ENCODE measurements at regions not wholly inside any gene's neighbourhood (a gene's known extent, or its start where the extent isn't known, plus 50 kb on each side); places are given as distances from the start of the nearest gene placed in this dataset.

DNA sequence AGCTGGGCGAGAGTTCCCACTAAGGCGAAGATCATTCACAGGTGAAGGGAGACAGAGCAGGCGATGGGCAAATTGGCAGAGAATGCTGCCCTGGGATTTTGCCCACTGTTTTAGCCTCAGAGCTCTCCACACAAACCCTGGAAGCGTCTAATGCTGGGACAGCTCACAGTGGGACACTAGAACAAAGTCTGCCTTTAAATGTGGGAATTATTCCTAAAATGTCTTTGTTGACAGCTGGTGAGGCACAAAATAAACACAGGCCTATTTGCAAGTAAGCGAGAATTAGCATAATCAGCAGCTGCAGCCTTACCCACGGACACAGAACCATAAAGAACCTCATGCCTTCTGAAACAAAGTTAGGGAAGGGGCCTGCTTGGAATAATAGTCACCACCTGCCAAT, 824.5 kb downstream of the AACS start:
- no peak for DNase-seq (ENCODE audit: low spot score)
- no peak for ATAC-seq (ENCODE audit: insufficient number of reproducible peaks, low FRiP score, low read depth)
- Histone ChIP-seq H3K9me3 (no peaks in the 10 kb centered on the region), H3K4me3 (no peak overlapping the region), H3K36me3 (no peaks in the 10 kb centered on the region), H3K4me1 (ENCODE audit: control insufficient read depth in 1 of 2, low read depth in 2 of 2) (peaks cover 3 to 23% of the 10 kb centered on the region in 2 donors), H3K27ac (peak overlapping the region in 1 of 2 donors; percentile 39), H3K27me3 (replicated peaks; ENCODE audit: insufficient read depth) (no peaks in the 10 kb centered on the region)
- TF ChIP-seq, protein P1, sequence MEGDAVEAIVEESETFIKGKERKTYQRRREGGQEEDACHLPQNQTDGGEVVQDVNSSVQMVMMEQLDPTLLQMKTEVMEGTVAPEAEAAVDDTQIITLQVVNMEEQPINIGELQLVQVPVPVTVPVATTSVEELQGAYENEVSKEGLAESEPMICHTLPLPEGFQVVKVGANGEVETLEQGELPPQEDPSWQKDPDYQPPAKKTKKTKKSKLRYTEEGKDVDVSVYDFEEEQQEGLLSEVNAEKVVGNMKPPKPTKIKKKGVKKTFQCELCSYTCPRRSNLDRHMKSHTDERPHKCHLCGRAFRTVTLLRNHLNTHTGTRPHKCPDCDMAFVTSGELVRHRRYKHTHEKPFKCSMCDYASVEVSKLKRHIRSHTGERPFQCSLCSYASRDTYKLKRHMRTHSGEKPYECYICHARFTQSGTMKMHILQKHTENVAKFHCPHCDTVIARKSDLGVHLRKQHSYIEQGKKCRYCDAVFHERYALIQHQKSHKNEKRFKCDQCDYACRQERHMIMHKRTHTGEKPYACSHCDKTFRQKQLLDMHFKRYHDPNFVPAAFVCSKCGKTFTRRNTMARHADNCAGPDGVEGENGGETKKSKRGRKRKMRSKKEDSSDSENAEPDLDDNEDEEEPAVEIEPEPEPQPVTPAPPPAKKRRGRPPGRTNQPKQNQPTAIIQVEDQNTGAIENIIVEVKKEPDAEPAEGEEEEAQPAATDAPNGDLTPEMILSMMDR (IDR thresholded peaks at IDR 0.05), result no peak

DNA sequence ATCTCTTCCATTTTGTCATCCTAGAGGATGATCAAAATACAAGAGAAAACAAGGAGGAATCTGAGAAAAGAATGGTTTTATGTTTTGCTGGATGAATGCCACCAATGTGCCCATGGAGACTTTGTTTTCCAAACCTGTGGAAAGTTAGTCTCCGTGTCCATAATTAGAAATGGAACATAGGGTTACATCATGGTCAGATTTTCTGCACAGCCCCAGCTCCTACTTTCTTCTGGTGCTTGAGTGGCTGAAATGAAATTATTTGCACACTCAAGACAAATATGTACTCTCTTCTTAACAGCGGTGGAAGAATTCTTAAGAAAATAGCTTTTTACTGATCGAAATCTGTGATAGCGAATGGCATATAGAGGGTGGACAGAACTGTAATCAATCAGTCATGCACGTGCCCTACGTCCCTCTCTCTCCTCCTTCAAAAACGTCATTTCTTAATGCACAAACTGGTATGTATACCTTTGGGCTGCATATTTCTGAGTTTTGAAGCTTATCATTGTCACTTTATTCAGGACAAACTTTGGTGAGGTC, 825.2 kb downstream of the AACS start:
- Histone ChIP-seq H3K4me1 (ENCODE audit: control insufficient read depth in 1 of 2, low read depth in 2 of 2) (peaks cover 3 to 23% of the 10 kb centered on the region in 2 donors), H3K27me3 (replicated peaks; ENCODE audit: insufficient read depth) (no peaks in the 10 kb centered on the region), H3K27ac (peak overlapping the region in 1 of 2 donors; percentile 39), H3K36me3 (no peaks in the 10 kb centered on the region), H3K9me3 (no peaks in the 10 kb centered on the region), H3K4me3 (no peak overlapping the region)
- TF ChIP-seq, protein P1 (IDR thresholded peaks at IDR 0.05), result no peak
- no peak for DNase-seq (ENCODE audit: low spot score)
- ATAC-seq (ENCODE audit: insufficient number of reproducible peaks, low FRiP score, low read depth), result no peak

DNA sequence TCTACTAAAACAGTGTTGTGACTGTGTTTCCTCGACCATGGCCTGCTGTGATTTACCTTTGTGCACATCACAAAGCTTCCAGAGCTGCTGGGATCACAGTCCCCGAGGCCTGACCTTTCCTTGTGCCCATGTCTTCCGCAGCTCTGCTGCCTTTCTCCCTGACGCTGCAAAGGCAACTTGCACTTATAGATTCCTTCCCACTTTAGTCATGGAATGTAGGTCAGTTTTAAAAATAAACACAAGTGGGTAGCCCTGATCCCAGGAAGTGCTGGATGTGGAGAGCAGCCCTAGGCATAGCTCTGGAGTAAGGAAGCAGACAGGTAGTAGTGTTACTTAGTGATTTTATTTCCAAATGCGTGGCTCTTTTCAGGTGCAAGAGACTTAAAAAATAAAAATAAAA, 825.7 kb downstream of the AACS start:
- Histone ChIP-seq H3K36me3 (no peaks in the 10 kb centered on the region), H3K9me3 (no peaks in the 10 kb centered on the region), H3K27ac (peak overlapping the region; percentile 18 to 39), H3K27me3 (replicated peaks; ENCODE audit: insufficient read depth) (no peaks in the 10 kb centered on the region), H3K4me1 (ENCODE audit: control insufficient read depth in 1 of 2, low read depth in 2 of 2) (peaks cover 3 to 23% of the 10 kb centered on the region in 2 donors), H3K4me3 (peak overlapping the region; percentile 17)
- DNase-seq (ENCODE audit: low spot score) (no peak), ATAC-seq (ENCODE audit: insufficient number of reproducible peaks, low FRiP score, low read depth) (no peak)
- TF ChIP-seq, protein P1 (IDR thresholded peaks at IDR 0.05), result no peak

DNA sequence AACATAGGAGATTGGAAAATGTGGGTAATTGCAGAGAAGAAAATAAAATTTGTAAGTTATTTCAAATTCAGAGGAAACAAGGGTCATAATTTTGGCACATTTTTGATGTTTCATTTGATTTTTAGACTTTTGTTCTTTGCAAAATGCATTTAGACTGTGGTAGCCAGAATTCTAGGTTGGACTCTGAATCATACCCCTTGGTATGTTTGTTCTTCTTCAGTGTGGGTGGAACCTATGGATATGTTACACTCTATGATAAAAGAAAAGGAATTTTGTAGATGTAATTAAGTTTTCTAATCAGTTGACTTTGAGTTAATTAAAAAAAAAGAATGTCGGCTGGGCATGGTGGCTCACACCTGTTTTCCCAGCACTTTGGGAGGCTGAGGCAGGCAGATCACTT, 827.0 kb downstream of the AACS start:
- TF ChIP-seq, protein P1 (IDR thresholded peaks at IDR 0.05), result no peak
- H3K4me3 ChIP-seq, result no peak overlapping the region
- H3K4me1 ChIP-seq (ENCODE audit: control insufficient read depth in 1 of 2, low read depth in 2 of 2), result peaks cover 3 to 23% of the 10 kb centered on the region in 2 donors
- H3K9me3 ChIP-seq, result no peaks in the 10 kb centered on the region
- no peak overlapping the region for H3K27ac ChIP-seq
- ATAC-seq (ENCODE audit: insufficient number of reproducible peaks, low FRiP score, low read depth) (no peak), DNase-seq (ENCODE audit: low spot score) (no peak)
- H3K27me3 ChIP-seq (replicated peaks; ENCODE audit: insufficient read depth), result no peaks in the 10 kb centered on the region
- no peaks in the 10 kb centered on the region for H3K36me3 ChIP-seq

DNA sequence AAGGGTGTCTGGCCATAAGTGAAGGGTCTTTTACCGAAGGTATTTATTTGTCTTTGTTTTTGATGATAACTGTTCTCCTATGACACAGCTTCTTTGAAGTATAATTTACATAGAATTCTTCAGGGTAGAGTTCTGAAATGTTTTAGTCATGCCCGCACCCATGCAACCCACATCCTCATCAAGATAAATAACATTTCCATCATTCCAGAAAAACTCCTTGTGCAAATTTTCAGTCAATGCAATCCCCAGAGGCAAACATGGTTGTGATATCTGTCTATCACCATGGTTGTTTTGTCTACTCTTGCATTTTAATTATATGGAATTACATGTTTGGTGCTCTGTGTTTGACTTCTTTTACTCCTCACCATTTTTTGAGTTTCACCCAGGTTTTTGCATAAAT, 837.8 kb downstream of the AACS start:
- no peaks in the 10 kb centered on the region for H3K9me3 ChIP-seq
- no peaks in the 10 kb centered on the region for H3K4me1 ChIP-seq (ENCODE audit: control insufficient read depth in 1 of 2, low read depth in 2 of 2)
- TF ChIP-seq, protein P1 (IDR thresholded peaks at IDR 0.05), result no peak
- no peak for DNase-seq (ENCODE audit: low spot score)
- no peaks in the 10 kb centered on the region for H3K36me3 ChIP-seq
- H3K27me3 ChIP-seq (replicated peaks; ENCODE audit: insufficient read depth), result no peaks in the 10 kb centered on the region
- ATAC-seq (ENCODE audit: insufficient number of reproducible peaks, low FRiP score, low read depth), result no peak
- H3K27ac ChIP-seq, result no peak overlapping the region
- H3K4me3 ChIP-seq, result no peak overlapping the region
